ENCODE measurements at regions not wholly inside any gene's neighbourhood (a gene's known extent, or its start where the extent isn't known, plus 50 kb on each side); places are given as distances from the start of the nearest gene placed in this dataset.

DNA sequence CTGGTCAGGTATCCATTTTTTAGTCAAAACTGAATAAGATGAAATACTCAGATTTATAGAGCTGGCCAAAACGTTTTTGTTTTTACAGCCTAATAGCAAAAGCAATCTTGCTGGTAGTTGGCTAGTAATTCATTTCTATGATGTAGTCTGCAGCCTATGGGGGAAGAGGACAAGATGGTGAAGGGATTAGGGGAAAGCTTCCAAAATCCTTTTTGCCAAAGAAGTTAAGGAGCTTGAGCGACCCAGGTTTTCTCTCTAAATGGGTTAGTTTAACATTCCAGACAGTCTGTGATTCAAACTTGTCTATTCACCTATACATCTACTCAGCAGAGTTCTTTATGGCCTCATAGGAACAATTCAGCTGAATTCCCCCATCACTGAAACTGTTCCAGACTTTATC is 89.8 kb upstream of the SPRY1 start:
- TF ChIP-seq, protein P1, sequence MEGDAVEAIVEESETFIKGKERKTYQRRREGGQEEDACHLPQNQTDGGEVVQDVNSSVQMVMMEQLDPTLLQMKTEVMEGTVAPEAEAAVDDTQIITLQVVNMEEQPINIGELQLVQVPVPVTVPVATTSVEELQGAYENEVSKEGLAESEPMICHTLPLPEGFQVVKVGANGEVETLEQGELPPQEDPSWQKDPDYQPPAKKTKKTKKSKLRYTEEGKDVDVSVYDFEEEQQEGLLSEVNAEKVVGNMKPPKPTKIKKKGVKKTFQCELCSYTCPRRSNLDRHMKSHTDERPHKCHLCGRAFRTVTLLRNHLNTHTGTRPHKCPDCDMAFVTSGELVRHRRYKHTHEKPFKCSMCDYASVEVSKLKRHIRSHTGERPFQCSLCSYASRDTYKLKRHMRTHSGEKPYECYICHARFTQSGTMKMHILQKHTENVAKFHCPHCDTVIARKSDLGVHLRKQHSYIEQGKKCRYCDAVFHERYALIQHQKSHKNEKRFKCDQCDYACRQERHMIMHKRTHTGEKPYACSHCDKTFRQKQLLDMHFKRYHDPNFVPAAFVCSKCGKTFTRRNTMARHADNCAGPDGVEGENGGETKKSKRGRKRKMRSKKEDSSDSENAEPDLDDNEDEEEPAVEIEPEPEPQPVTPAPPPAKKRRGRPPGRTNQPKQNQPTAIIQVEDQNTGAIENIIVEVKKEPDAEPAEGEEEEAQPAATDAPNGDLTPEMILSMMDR (IDR thresholded peaks at IDR 0.05), result no peak
- no peak for TF ChIP-seq EP300 (IDR thresholded peaks at IDR 0.05)
- no peak for TF ChIP-seq POLR2AphosphoS5 (IDR thresholded peaks at IDR 0.05)
- TF ChIP-seq POLR2A (IDR thresholded peaks at IDR 0.05; ENCODE audit: low read depth), result no peak
- H3K27ac ChIP-seq (replicated peaks in 1 of 4), result no peak overlapping the region
- DNase-seq (ENCODE audit: extremely low spot score), result no peak
- H3K9me3 ChIP-seq, result no peaks in the 10 kb centered on the region
- no peaks in the 10 kb centered on the region for H3K27me3 ChIP-seq
- H3K36me3 ChIP-seq, result no peaks in the 10 kb centered on the region
- intact Hi-C loops (cut with DNase I), result no loop called here
- no peak overlapping the region for H3K4me3 ChIP-seq
- WGBS, result 89% methylated on average over 2 of the region's 2 CpGs
- H3K4me1 ChIP-seq, result peaks cover 0 to 12% (median 0%) of the 10 kb centered on the region in 4 donors

DNA sequence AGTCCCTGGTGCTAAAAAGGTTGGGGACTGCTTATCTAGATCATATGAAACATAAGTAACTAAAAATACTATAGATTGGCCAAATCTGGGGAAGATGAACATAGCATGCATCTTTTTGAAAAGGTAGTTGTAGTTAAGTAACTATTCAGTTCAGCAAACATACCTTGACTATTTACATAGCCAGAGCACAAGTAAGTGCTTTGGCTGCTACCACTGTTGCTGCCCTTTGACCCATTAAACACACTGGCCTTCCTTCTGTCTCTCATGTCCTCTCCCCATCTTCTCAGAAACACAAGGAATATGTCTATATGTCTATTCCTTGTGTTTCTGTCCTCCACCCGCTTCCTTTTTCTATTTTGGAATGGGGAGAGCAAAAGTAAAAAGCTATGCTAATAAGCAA is 87.9 kb upstream of the SPRY1 start:
- no peaks in the 10 kb centered on the region for H3K9me3 ChIP-seq
- intact Hi-C loops (cut with DNase I), result no loop called here
- WGBS, result 100% methylated on average over 1 of the region's 1 CpG

DNA sequence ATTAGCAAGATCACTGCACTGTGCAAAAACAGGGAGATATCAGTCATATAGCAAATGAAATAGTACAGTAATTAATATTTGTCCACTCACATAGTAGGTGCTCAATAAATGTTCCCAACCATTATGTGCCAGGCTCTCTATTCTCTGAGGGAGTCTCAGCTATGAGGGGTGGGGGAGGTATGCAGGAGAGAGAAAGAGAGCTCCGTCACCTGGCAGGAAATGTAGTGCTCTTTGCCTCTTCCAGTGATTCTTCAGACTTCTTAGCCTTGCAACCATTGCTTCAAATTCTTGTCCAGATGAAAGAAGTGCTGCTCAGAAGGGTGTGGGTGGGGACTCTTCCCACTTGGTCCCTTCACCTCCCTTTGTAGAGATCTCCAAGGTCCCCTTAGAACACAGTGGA is 84.5 kb upstream of the SPRY1 start:
- H3K27me3 ChIP-seq, result no peaks in the 10 kb centered on the region
- no peak overlapping the region for H3K27ac ChIP-seq (replicated peaks in 1 of 4)
- H3K4me1 ChIP-seq, result no peaks in the 10 kb centered on the region
- 100% methylated on average over 1 of the region's 1 CpG for WGBS
- intact Hi-C loops (cut with DNase I), result no loop called here
- TF ChIP-seq EP300 (IDR thresholded peaks at IDR 0.05) (no peak), POLR2AphosphoS5 (IDR thresholded peaks at IDR 0.05) (no peak), POLR2A (IDR thresholded peaks at IDR 0.05; ENCODE audit: low read depth) (no peak)
- TF ChIP-seq, protein P1 (IDR thresholded peaks at IDR 0.05), result no peak
- no peaks in the 10 kb centered on the region for H3K36me3 ChIP-seq
- no peaks in the 10 kb centered on the region for H3K9me3 ChIP-seq
- no peak overlapping the region for H3K4me3 ChIP-seq
- DNase-seq (ENCODE audit: extremely low spot score), result no peak

More for the DNA sequence above, 87.9 kb upstream of the SPRY1 start:
- Histone ChIP-seq H3K4me1 (peaks cover 0 to 12% (median 0%) of the 10 kb centered on the region in 4 donors), H3K4me3 (no peak overlapping the region), H3K27ac (replicated peaks in 1 of 4) (no peak overlapping the region), H3K36me3 (no peaks in the 10 kb centered on the region), H3K27me3 (no peaks in the 10 kb centered on the region)
- TF ChIP-seq, protein P1 (IDR thresholded peaks at IDR 0.05), result no peak
- TF ChIP-seq POLR2A (IDR thresholded peaks at IDR 0.05; ENCODE audit: low read depth) (no peak), POLR2AphosphoS5 (IDR thresholded peaks at IDR 0.05) (no peak), EP300 (IDR thresholded peaks at IDR 0.05) (no peak)
- DNase-seq (ENCODE audit: extremely low spot score), result no peak

DNA sequence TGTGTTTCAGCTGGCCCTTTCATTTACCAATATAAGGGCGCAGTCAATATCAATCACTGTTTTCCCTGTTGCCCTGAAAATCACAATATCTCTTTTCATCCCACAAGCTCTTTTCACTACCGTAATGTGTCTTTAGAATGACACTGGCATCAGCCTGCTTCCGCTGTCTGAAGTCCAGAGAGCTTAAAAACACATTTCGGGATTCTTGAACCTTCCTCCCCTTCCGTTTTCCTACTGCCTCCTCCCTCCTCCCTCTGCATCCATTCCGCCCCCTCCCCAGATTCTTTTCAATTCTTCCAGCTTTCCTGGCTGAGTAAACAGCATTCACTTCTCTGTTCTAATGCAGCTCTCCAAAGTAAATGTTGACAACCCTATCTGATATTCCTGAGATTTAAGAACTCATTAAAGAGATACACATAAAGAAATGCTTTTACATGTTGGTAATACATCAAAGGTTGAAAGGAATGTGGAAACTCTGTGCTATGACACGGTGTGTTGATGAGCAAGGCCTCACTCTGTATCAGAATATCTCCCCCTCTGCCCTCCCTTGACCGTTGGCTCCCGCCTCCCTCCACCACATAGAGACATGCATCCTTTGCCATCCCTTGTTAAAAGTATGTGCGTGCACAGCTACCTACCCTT is 83.5 kb upstream of the SPRY1 start:
- intact Hi-C loops (cut with DNase I), result no loop called here
- TF ChIP-seq, protein P1 (IDR thresholded peaks at IDR 0.05), result no peak
- TF ChIP-seq EP300 (IDR thresholded peaks at IDR 0.05) (no peak), POLR2A (IDR thresholded peaks at IDR 0.05; ENCODE audit: low read depth) (no peak), POLR2AphosphoS5 (IDR thresholded peaks at IDR 0.05) (no peak)
- DNase-seq (ENCODE audit: extremely low spot score), result no peak
- Histone ChIP-seq H3K9me3 (no peaks in the 10 kb centered on the region), H3K4me3 (no peak overlapping the region), H3K36me3 (no peaks in the 10 kb centered on the region), H3K27ac (replicated peaks in 1 of 4) (no peak overlapping the region), H3K4me1 (no peaks in the 10 kb centered on the region), H3K27me3 (no peaks in the 10 kb centered on the region)
- 88% methylated on average over 10 of the region's 10 CpGs for WGBS

DNA sequence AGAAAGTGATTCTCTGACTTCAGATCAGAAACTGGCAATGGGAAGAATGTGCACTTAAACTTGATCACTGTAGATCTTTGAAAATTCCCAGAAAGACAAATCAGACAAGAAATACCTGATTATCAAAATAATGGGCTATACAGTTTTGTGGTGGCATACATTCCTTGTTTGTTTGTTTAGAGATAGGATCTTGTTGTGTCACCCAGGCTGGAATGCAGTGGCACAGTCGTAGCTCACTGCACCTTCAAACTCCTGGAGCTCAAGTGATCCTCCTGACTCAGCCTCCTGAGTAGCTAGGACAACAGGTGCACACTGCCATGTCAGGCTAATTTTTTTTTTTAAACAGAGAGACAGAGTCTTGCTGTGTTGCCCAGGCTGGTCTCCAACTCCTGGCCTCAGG is 81.0 kb upstream of the SPRY1 start:
- no peaks in the 10 kb centered on the region for H3K27me3 ChIP-seq
- H3K27ac ChIP-seq (replicated peaks in 1 of 4), result no peak overlapping the region
- TF ChIP-seq POLR2AphosphoS5 (IDR thresholded peaks at IDR 0.05), result no peak
- TF ChIP-seq, protein P1 (IDR thresholded peaks at IDR 0.05), result no peak
- no peak for TF ChIP-seq POLR2A (IDR thresholded peaks at IDR 0.05; ENCODE audit: low read depth)
- TF ChIP-seq EP300 (IDR thresholded peaks at IDR 0.05), result no peak
- DNase-seq (ENCODE audit: extremely low spot score), result no peak
- intact Hi-C loops (cut with DNase I), result no loop called here
- no peaks in the 10 kb centered on the region for H3K9me3 ChIP-seq
- no peaks in the 10 kb centered on the region for H3K36me3 ChIP-seq
- H3K4me1 ChIP-seq, result no peaks in the 10 kb centered on the region
- WGBS, result 93% methylated on average over 1 of the region's 1 CpG
- no peak overlapping the region for H3K4me3 ChIP-seq

All from esophagus muscularis mucosa (tissue), 4 donors.